ENCODE measurements at regions not wholly inside any gene's neighbourhood (a gene's known extent, or its start where the extent isn't known, plus 50 kb on each side); places are given as distances from the start of the nearest gene placed in this dataset.

DNA sequence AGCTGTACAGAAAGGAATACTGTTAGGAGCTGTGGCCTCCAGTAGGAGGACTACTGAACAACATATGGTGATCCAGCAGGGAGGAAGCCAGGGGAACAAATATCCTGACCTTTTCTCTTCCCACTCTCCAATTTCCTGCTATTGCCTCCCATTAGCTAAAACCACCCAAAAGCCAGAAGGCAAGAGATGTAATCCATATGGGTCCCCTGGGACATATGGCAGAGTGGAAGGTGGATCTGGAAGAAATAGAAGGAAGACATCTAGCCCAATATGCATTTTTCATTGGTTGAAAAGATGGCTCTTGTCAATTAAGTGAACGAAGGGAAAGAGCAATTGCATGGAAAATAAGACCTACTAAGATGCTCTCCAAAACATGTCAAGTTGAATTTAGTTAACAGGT, 167.2 kb downstream of the CNTN3 start:
- TF ChIP-seq EZH2 (IDR thresholded peaks at IDR 0.05; ENCODE audit: borderline replicate concordance, low read depth, low read length, poor library complexity, severe bottlenecking): no peak
- TF ChIP-seq, protein P1, sequence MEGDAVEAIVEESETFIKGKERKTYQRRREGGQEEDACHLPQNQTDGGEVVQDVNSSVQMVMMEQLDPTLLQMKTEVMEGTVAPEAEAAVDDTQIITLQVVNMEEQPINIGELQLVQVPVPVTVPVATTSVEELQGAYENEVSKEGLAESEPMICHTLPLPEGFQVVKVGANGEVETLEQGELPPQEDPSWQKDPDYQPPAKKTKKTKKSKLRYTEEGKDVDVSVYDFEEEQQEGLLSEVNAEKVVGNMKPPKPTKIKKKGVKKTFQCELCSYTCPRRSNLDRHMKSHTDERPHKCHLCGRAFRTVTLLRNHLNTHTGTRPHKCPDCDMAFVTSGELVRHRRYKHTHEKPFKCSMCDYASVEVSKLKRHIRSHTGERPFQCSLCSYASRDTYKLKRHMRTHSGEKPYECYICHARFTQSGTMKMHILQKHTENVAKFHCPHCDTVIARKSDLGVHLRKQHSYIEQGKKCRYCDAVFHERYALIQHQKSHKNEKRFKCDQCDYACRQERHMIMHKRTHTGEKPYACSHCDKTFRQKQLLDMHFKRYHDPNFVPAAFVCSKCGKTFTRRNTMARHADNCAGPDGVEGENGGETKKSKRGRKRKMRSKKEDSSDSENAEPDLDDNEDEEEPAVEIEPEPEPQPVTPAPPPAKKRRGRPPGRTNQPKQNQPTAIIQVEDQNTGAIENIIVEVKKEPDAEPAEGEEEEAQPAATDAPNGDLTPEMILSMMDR (conservative IDR thresholded peaks at IDR 0.05; ENCODE audit: low read depth, low read length): no peak
